ENCODE measurements at regions not wholly inside any gene's neighbourhood (a gene's known extent, or its start where the extent isn't known, plus 50 kb on each side); places are given as distances from the start of the nearest gene placed in this dataset.

DNA sequence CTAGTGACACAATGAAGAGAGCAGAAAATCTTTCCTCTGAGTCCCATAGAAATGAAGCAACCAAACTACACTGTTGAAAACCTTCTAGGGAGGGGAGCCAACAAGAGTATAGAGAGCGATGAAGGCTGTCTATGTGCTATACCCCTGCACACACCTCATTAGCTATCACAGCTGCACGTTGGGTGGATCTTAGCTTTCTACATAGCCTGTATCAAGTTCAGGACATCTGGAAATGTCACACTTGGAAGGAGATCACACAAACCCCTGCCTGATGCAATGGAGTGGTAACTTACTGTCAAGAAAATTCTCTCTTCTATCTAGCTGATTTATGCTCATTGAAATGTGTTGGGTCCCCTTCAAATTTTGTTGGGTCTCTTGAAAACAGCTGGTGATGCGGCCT, 127.0 kb upstream of the NTRK2 start:
- Mint-ChIP-seq H3K27ac (no peak overlapping the region), H3K4me1 (ENCODE audit: low read depth) (no peaks in the 10 kb centered on the region), H3K27me3 (ENCODE audit: low read depth) (no peaks in the 10 kb centered on the region), H3K9me3 (peaks cover 5% of the 10 kb centered on the region), H3K4me3 (no peak overlapping the region), H3K36me3 (ENCODE audit: low read depth) (no peaks in the 10 kb centered on the region)
- DNase-seq (ENCODE audit: low spot score) = no peak

DNA sequence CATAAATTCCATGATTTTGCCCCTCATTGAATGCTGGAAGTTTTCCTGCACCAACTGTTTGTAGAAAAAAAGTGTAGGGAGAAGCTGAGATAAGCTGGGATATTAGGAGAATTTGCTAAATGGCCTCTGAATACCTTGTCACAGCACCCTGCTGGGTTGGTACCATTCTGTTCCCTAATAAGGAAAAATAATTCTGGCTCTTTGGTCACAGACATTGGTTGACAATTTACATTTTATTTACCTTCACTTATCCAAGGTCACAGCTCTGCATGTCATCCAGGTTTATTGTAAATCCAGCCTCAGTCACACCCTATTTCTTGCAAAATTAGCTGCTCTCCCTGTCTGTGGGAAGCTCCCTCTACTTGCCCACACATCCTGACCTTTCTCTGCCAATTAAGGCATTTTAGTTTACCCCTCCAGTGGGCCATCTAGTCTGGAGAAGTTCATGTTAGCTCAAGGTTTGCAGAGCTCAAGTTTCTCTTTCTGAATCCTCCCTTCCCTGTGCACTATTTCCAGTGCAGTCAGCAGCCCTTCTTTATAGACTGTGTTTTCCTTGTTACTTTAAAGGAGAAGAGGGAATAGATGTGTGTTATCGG, 115.4 kb upstream of the NTRK2 start:
- Mint-ChIP-seq H3K4me1 (ENCODE audit: low read depth) (no peaks in the 10 kb centered on the region), H3K27ac (no peak overlapping the region), H3K36me3 (ENCODE audit: low read depth) (no peaks in the 10 kb centered on the region), H3K27me3 (ENCODE audit: low read depth) (no peaks in the 10 kb centered on the region), H3K9me3 (no peaks in the 10 kb centered on the region), H3K4me3 (no peak overlapping the region)
- DNase-seq (ENCODE audit: low spot score) = no peak

DNA sequence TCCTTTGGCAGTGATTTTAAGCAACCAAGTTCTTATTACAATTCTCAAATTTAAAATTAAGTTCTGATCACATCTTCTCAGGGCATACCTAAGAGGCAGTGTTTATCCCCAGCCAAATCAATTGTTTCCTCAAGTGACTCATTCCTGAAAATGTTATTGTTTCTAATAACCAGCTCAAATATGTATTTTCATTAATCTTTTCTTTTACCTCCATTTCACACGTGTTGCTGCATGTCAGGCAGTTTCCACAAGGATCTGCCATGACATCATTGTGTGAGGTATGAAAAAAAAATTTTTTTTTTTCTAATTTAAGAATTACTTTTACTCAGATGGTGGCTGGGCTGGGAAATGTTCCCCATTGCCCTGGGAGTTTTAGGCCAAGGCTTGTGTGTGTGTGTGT, 113.0 kb upstream of the NTRK2 start:
- DNase-seq (ENCODE audit: low spot score) = no peak
- Mint-ChIP-seq H3K4me3 (no peak overlapping the region), H3K36me3 (ENCODE audit: low read depth) (no peaks in the 10 kb centered on the region), H3K4me1 (ENCODE audit: low read depth) (no peaks in the 10 kb centered on the region), H3K9me3 (no peaks in the 10 kb centered on the region), H3K27me3 (ENCODE audit: low read depth) (no peaks in the 10 kb centered on the region), H3K27ac (no peak overlapping the region)

DNA sequence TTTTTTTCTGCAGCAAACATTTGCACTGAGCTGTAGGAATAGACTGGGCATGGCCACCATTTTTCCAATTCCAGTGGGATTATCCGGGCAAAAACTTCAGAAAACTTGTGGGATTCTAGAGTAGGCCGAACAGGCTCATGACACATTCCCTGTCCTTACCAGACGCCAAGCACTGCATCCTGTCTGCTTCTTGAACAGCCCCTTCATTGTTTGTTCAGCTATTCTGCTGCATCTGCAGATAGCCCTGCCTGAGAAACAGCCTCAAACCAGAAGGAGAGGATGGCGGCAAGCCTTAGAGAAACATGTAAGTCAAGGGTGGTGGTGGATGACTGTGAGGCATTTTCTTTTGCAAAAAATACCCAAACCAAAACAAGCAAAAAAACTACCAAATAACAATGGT, 111.8 kb upstream of the NTRK2 start:
- Mint-ChIP-seq H3K4me1 (ENCODE audit: low read depth) (no peaks in the 10 kb centered on the region), H3K4me3 (no peak overlapping the region), H3K36me3 (ENCODE audit: low read depth) (no peaks in the 10 kb centered on the region), H3K9me3 (no peaks in the 10 kb centered on the region), H3K27ac (no peak overlapping the region), H3K27me3 (ENCODE audit: low read depth) (no peaks in the 10 kb centered on the region)
- no peak for DNase-seq (ENCODE audit: low spot score)

DNA sequence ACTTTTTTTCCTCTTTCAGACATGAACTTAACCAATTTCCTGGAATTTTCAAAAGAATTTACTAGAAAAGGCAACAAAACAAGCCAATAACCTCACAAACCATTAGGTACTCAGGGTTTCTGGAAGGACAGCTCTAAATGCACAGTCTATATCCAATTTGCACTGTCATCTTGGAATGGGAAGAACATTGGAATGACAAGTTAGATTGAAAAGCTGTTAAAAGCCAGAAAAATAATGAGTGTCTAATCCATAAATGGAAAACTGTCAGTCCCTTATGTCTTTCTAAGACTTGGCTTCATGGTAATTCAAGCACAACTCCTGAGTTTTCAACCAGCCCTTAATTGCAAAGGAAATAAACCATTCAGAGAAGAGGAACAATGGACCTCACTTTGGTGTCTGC, 105.8 kb upstream of the NTRK2 start:
- no peaks in the 10 kb centered on the region for H3K27me3 Mint-ChIP-seq (ENCODE audit: low read depth)
- H3K4me1 Mint-ChIP-seq (ENCODE audit: low read depth) = no peaks in the 10 kb centered on the region
- H3K27ac Mint-ChIP-seq = no peak overlapping the region
- DNase-seq (ENCODE audit: low spot score) = no peak
- no peaks in the 10 kb centered on the region for H3K9me3 Mint-ChIP-seq
- H3K36me3 Mint-ChIP-seq (ENCODE audit: low read depth) = no peaks in the 10 kb centered on the region
- no peak overlapping the region for H3K4me3 Mint-ChIP-seq

DNA sequence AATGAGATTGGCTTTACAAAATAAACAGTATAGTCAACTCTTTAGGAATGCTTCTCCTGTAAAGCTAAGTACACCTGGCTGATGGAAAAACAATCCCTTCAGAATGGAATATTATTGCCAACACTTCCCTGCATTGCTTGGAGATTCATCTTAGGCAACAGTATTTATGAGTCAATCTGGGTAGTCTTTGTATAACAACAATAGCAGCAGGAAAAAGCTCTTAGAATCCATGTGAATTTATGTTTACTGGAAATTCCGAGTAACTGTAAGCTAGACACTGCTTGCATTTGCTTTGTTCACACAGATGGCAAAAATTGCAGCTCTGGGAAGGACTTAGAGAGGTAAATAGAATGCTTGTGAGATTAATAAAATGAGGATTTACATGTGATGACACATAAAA, 101.7 kb upstream of the NTRK2 start:
- Mint-ChIP-seq H3K27ac (no peak overlapping the region), H3K4me1 (ENCODE audit: low read depth) (no peaks in the 10 kb centered on the region), H3K27me3 (ENCODE audit: low read depth) (no peaks in the 10 kb centered on the region), H3K9me3 (no peaks in the 10 kb centered on the region), H3K36me3 (ENCODE audit: low read depth) (no peaks in the 10 kb centered on the region), H3K4me3 (no peak overlapping the region)
- no peak for DNase-seq (ENCODE audit: low spot score)

DNA sequence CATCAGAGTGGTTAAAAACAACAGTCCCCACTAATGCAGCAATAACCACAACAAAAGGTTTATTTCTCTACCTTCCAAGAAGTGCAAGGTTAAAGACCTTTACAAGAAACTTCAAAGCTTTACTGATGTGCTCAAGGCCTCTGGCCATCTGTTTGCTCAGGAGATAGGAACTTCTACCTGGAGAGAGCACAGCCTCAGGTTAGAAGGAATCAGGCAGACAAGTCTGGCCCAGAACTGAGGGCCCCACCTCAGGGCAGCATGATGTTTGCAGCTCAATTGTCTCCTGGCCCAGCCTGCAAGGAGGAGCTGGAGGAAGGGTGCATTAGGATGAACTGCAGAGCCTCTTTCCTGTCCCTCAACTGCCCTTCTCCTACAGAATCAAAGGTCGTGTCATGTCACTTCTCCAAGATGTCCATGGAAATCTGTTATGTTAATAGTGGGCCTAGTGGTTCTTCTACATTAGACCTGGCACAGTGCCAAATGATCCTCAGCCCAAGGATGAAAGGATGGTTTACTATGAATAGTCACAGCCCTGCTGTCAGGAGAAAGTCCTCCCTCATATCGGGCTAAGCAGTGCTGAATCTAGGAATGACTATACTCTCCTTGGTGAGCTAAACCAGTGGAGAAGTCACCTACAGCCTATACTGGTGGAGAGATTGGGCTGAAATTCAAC, 98.9 kb upstream of the NTRK2 start:
- H3K4me1 Mint-ChIP-seq (ENCODE audit: low read depth) = no peaks in the 10 kb centered on the region
- no peaks in the 10 kb centered on the region for H3K27me3 Mint-ChIP-seq (ENCODE audit: low read depth)
- no peak overlapping the region for H3K4me3 Mint-ChIP-seq
- no peak for DNase-seq (ENCODE audit: low spot score)
- H3K9me3 Mint-ChIP-seq = no peaks in the 10 kb centered on the region
- H3K36me3 Mint-ChIP-seq (ENCODE audit: low read depth) = no peaks in the 10 kb centered on the region
- no peak overlapping the region for H3K27ac Mint-ChIP-seq

DNA sequence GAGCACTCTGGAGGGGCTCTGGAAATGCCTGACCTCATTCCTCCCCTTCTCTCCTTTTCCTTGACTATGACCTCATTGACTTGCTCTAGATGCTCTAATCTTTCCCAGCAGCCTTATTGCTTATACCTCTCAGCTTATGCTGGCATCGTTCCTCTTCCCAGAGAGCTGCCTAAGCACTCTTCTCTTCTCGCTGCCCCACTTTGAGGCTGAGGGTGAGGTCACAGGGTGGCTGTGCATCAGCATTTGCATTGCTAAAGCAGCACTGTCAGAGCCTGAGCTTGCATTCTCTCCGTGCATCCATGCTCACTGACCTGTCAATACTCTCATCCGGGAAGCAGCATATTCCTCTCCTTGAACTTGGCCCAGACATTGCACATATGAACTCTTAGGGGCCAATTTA, 96.4 kb upstream of the NTRK2 start:
- Mint-ChIP-seq H3K9me3 (no peaks in the 10 kb centered on the region), H3K4me3 (no peak overlapping the region), H3K27ac (no peak overlapping the region), H3K4me1 (ENCODE audit: low read depth) (no peaks in the 10 kb centered on the region), H3K27me3 (ENCODE audit: low read depth) (no peaks in the 10 kb centered on the region), H3K36me3 (ENCODE audit: low read depth) (no peaks in the 10 kb centered on the region)
- DNase-seq (ENCODE audit: low spot score) = no peak

DNA sequence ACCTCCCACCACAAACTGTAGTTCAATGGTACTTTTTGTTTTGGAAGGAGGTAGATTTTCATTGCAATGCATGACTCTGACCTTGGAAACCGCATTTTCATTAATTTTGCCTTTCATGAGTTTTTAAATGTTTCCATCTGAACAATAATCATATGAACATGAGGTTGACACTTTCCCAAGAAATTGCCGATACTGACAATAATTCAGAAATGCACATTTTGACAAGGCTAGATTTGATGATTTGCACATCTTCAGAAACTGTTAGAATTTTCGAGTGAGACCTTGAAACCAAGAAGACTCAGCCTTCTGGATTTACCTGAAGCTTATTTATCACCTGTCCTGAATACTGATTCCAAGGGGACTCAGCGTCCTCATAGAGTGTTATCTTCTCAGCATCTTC, 93.8 kb upstream of the NTRK2 start:
- no peak overlapping the region for H3K4me3 Mint-ChIP-seq
- no peak overlapping the region for H3K27ac Mint-ChIP-seq
- H3K9me3 Mint-ChIP-seq = no peaks in the 10 kb centered on the region
- H3K27me3 Mint-ChIP-seq (ENCODE audit: low read depth) = no peaks in the 10 kb centered on the region
- DNase-seq (ENCODE audit: low spot score) = no peak
- no peaks in the 10 kb centered on the region for H3K4me1 Mint-ChIP-seq (ENCODE audit: low read depth)
- no peaks in the 10 kb centered on the region for H3K36me3 Mint-ChIP-seq (ENCODE audit: low read depth)

DNA sequence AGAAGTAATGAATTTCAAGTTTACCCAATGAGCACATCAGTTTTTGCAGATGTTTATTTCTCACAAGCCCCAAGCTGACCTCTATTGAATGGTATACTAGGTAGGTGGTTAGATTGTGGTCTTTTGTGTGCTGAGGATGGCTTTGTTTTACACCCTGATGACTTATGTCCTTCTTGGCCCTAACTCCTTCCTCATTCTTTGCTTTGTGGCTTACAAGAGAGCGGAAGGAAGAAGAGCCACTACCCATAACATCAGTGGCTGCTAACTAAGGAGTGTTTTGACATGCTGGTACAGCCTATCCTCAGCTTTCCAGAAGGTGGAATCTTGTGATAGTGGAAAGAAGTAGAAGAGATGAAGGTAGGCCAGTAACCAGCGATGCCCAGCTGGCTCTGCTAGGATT, 85.7 kb upstream of the NTRK2 start:
- H3K27me3 Mint-ChIP-seq (ENCODE audit: low read depth) = no peaks in the 10 kb centered on the region
- no peak overlapping the region for H3K4me3 Mint-ChIP-seq
- no peaks in the 10 kb centered on the region for H3K9me3 Mint-ChIP-seq
- no peak for DNase-seq (ENCODE audit: low spot score)
- no peaks in the 10 kb centered on the region for H3K4me1 Mint-ChIP-seq (ENCODE audit: low read depth)
- no peak overlapping the region for H3K27ac Mint-ChIP-seq
- no peaks in the 10 kb centered on the region for H3K36me3 Mint-ChIP-seq (ENCODE audit: low read depth)

DNA sequence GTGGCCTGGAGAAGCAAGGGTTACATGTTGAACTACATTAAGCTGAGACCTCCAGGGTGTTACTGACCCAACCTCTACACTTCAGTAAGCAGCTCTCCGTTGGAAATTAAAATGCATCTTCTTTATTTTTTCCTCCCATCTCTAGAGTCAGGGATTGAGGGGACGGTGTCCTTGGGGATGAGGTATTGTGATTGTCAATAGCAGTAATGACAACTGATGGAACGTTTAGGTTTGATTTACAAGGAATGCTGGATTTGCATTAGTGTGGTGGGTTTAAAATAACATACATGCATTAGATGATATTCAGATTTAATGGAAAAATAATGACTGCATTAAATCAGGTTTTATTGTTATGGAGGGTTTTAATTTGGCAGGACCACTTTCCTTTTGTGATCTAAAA, 82.9 kb upstream of the NTRK2 start:
- Mint-ChIP-seq H3K4me1 (ENCODE audit: low read depth) (no peaks in the 10 kb centered on the region), H3K27ac (no peak overlapping the region), H3K27me3 (ENCODE audit: low read depth) (no peaks in the 10 kb centered on the region), H3K36me3 (ENCODE audit: low read depth) (no peaks in the 10 kb centered on the region), H3K4me3 (no peak overlapping the region), H3K9me3 (no peaks in the 10 kb centered on the region)
- DNase-seq (ENCODE audit: low spot score) = no peak

DNA sequence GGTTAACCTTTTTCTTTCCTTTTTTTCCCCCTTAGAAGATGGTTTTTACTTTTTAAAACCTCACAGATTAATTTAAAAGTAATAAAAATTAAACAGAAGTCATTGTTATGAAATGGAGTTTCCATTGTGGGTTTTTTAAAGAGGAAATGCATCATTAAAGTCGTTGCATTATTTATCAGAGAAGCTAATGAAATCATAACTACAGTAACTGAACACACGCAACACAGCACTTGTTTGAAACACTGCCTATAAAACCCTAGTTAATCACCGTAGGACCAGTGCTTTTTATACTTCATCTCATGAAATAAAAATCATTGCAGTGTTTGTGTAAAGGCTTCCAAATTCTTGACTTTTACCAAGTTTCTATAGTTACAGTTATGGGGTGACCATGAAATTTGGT, 82.4 kb upstream of the NTRK2 start:
- no peak for DNase-seq (ENCODE audit: low spot score)
- Mint-ChIP-seq H3K27me3 (ENCODE audit: low read depth) (no peaks in the 10 kb centered on the region), H3K27ac (no peak overlapping the region), H3K4me3 (no peak overlapping the region), H3K36me3 (ENCODE audit: low read depth) (no peaks in the 10 kb centered on the region), H3K9me3 (no peaks in the 10 kb centered on the region), H3K4me1 (ENCODE audit: low read depth) (no peaks in the 10 kb centered on the region)

DNA sequence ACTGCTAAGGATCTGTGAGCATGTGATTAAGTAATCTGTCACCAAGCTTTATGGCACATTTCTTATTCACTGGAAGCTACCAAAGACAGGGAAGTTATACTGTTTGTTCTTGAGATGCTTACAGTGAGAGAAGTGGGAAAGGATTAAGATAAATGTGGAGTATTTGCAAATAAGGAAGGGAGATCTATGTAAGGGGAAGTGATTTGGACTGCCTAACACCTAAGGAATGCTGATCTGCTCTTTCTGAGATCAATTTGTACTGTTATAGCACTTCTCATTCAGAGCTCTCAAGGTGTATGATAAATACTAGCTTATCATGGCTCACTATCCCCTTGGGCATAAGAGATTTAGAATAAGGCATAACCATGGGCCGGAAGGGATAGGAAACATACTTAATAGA, 80.0 kb upstream of the NTRK2 start:
- no peaks in the 10 kb centered on the region for H3K4me1 Mint-ChIP-seq (ENCODE audit: low read depth)
- no peak overlapping the region for H3K4me3 Mint-ChIP-seq
- no peak overlapping the region for H3K27ac Mint-ChIP-seq
- no peak for DNase-seq (ENCODE audit: low spot score)
- H3K36me3 Mint-ChIP-seq (ENCODE audit: low read depth) = no peaks in the 10 kb centered on the region
- H3K27me3 Mint-ChIP-seq (ENCODE audit: low read depth) = no peaks in the 10 kb centered on the region
- H3K9me3 Mint-ChIP-seq = no peaks in the 10 kb centered on the region

DNA sequence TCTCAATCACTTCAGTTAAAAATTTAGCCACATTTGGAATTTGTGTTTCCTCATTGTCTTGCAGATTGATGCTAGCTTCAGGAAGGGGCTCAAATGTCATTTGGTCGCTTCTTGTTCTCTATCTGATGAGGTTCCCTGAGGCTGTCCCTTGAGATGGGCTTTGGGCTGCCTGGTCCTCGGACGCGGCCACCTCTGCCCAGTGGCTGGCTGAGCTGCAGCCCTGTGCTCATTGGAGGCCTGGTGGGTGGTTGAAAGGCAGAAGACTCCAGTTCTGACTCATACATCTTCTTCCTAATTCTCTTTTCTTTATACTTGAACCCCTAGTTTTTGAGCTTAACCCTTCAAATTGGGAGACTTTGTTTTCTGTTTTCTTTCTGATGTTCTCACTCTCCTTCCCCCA, 78.8 kb upstream of the NTRK2 start:
- Mint-ChIP-seq H3K4me1 (ENCODE audit: low read depth) (no peaks in the 10 kb centered on the region), H3K36me3 (ENCODE audit: low read depth) (no peaks in the 10 kb centered on the region), H3K9me3 (no peaks in the 10 kb centered on the region), H3K27ac (no peak overlapping the region), H3K4me3 (no peak overlapping the region), H3K27me3 (ENCODE audit: low read depth) (no peaks in the 10 kb centered on the region)
- no peak for DNase-seq (ENCODE audit: low spot score)

DNA sequence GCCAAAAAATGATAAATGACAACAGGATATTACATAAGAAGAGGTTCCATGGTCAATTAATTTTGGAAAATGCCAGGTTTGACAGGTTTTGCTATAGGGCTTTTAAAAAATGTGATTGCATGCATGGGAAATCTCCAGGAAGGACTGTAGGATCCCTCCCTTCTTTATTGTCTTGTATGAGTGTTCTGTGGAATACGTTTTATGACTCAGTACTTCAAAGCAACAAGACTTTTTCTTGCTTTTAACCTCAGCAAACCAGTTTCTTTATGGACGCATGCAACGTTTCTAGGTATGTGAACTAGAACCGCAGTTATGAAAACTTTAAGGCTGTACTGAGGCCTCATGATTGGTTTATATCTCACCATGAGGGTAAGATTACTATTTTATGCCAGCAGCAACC, 76.6 kb upstream of the NTRK2 start:
- Mint-ChIP-seq H3K27me3 (ENCODE audit: low read depth) (no peaks in the 10 kb centered on the region), H3K4me1 (ENCODE audit: low read depth) (peaks cover 6% of the 10 kb centered on the region), H3K4me3 (no peak overlapping the region), H3K36me3 (ENCODE audit: low read depth) (no peaks in the 10 kb centered on the region), H3K9me3 (no peaks in the 10 kb centered on the region), H3K27ac (no peak overlapping the region)
- DNase-seq (ENCODE audit: low spot score) = no peak
